Memory B cell (primary cell): ENCODE measurements at regions not wholly inside any gene's neighbourhood (a gene's known extent, or its start where the extent isn't known, plus 50 kb on each side); places are given as distances from the start of the nearest gene placed in this dataset.

Experiments used
- ATAC-seq: fragments of 150-1000 bp; cut with Tn5 transposase; 2 replicates; pipeline ENCODE4 v1.10.0; 2021; ENCODE audit warnings: low read depth, mild to moderate bottlenecking, moderate library complexity
- DNase-seq, 2 donors: peaks; one replicate each; pipeline ENCODE4 v3.0.0; 2022; ENCODE audit warnings: low spot score in 2 of 2
- H3K27ac Mint-ChIP-seq: one replicate; pipeline ENCODE4 v1.8.0; 2022; ENCODE audit warnings: mild to moderate bottlenecking, moderate library complexity, mixed read lengths
- H3K27me3 Mint-ChIP-seq: one replicate; pipeline ENCODE4 v1.8.0; 2022; ENCODE audit warnings: mixed read lengths
- H3K36me3 Mint-ChIP-seq: one replicate; pipeline ENCODE4 v1.8.0; 2022; ENCODE audit warnings: mild to moderate bottlenecking, mixed read lengths
- H3K4me1 Mint-ChIP-seq: one replicate; pipeline ENCODE4 v1.8.0; 2022; ENCODE audit warnings: mixed read lengths
- H3K4me3 Mint-ChIP-seq: one replicate; pipeline ENCODE4 v1.8.0; 2022; ENCODE audit warnings: mild to moderate bottlenecking, moderate library complexity, mixed read lengths
- H3K9me3 Mint-ChIP-seq: one replicate; pipeline ENCODE4 v1.8.0; 2022; ENCODE audit warnings: mixed read lengths

- Mint-ChIP-seq H3K27ac (no peak overlapping the region), H3K9me3 (no peaks in the 10 kb centered on the region), H3K4me1 (no peaks in the 10 kb centered on the region), H3K27me3 (no peaks in the 10 kb centered on the region), H3K4me3 (no peak overlapping the region), H3K36me3 (no peaks in the 10 kb centered on the region)
- no peak for ATAC-seq
- no peak for DNase-seq
These were observed 295.3 kb downstream of the MID1IP1 start for GRCh38 chrX:39096599-39096998.

- peaks cover 2% of the 10 kb centered on the region for H3K9me3 Mint-ChIP-seq
- DNase-seq (no peak), ATAC-seq (no peak)
- no peaks in the 10 kb centered on the region for H3K27me3 Mint-ChIP-seq
- no peaks in the 10 kb centered on the region for H3K36me3 Mint-ChIP-seq
- no peaks in the 10 kb centered on the region for H3K4me1 Mint-ChIP-seq
- H3K4me3 Mint-ChIP-seq: no peak overlapping the region
- no peak overlapping the region for H3K27ac Mint-ChIP-seq
These were observed 303.5 kb downstream of the MID1IP1 start for GRCh38 chrX:39104745-39105144.

DNA sequence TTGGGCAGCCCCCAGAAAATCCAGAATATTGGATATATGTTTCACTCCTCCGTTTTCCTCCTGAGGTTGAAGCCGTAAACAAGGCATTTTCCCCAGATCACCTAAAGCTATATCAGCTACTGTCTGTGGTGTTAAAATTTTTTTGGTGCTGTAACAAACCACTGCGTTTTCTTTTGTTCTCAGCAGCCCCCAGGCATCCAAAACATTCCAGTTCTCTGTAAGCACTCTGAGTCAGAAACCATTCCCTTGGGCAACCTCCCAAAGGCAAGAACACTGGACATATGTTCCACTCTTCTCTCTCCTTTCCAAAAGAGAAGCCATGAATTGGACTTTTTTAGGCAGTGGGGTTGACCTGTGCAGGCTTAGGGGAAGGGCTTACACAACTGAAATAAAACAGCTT is 310.9 kb downstream of the MID1IP1 start:
- no peak for ATAC-seq
- H3K9me3 Mint-ChIP-seq: peaks cover 5% of the 10 kb centered on the region
- H3K4me1 Mint-ChIP-seq: no peaks in the 10 kb centered on the region
- no peak overlapping the region for H3K27ac Mint-ChIP-seq
- peaks cover 2% of the 10 kb centered on the region for H3K27me3 Mint-ChIP-seq
- no peak overlapping the region for H3K4me3 Mint-ChIP-seq
- peaks cover 3% of the 10 kb centered on the region for H3K36me3 Mint-ChIP-seq
- no peak for DNase-seq

DNA sequence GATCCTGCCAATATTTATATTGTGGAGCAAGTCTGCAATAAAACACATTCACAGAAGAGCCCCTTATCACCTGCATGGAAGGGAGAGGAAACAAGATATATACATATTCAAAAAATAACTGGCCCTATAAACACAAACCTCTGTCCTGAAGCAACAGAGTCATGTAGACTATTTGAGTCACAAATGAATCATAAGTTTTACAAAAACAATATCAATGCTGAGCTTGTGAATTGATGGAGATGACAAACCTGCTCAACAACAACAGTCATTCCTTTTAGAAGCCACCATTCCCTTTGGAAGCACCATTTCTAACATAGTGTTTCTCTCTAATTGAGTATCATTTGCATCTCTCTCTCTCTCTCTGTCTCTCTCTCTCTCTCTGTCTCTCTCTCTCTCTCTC is 313.9 kb downstream of the MID1IP1 start:
- no peak for ATAC-seq
- peaks cover 7% of the 10 kb centered on the region for H3K27me3 Mint-ChIP-seq
- no peak overlapping the region for H3K27ac Mint-ChIP-seq
- H3K36me3 Mint-ChIP-seq: peaks cover 3% of the 10 kb centered on the region
- H3K4me1 Mint-ChIP-seq: no peaks in the 10 kb centered on the region
- peaks cover 1% of the 10 kb centered on the region for H3K9me3 Mint-ChIP-seq
- H3K4me3 Mint-ChIP-seq: no peak overlapping the region
- no peak for DNase-seq

- Mint-ChIP-seq H3K36me3 (peaks cover under 1% of the 10 kb centered on the region), H3K4me3 (no peak overlapping the region), H3K4me1 (no peaks in the 10 kb centered on the region), H3K9me3 (no peaks in the 10 kb centered on the region), H3K27me3 (peaks cover 7% of the 10 kb centered on the region), H3K27ac (no peak overlapping the region)
- DNase-seq: no peak
- no peak for ATAC-seq
These were observed 315.8 kb downstream of the MID1IP1 start for GRCh38 chrX:39117101-39117500.

DNA sequence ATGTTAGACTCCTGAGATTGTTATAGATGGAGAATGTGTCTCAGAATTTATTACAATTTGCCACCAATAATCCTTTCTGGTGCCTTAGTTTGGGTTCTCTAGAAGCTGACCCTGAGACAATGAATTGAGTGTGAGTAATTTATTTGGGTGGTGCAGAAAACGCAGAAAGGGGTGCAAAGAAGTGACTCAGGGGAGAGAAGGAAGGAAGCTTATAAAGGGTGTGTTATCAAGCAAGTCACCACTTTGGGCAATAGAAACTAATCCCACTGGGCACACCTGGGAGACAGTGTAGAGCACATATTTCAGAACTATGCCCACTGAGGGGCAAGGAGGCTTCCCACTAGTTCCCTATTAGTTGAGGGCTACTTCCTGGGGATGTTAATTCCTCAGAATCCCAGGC is 320.6 kb downstream of the MID1IP1 start:
- DNase-seq: no peak
- no peak for ATAC-seq
- H3K36me3 Mint-ChIP-seq: no peaks in the 10 kb centered on the region
- no peaks in the 10 kb centered on the region for H3K9me3 Mint-ChIP-seq
- H3K27me3 Mint-ChIP-seq: peaks cover 4% of the 10 kb centered on the region
- H3K27ac Mint-ChIP-seq: no peak overlapping the region
- no peaks in the 10 kb centered on the region for H3K4me1 Mint-ChIP-seq
- no peak overlapping the region for H3K4me3 Mint-ChIP-seq

- H3K36me3 Mint-ChIP-seq: no peaks in the 10 kb centered on the region
- H3K4me3 Mint-ChIP-seq: no peak overlapping the region
- H3K27ac Mint-ChIP-seq: no peak overlapping the region
- H3K4me1 Mint-ChIP-seq: no peaks in the 10 kb centered on the region
- H3K9me3 Mint-ChIP-seq: no peaks in the 10 kb centered on the region
- no peak for DNase-seq
- no peak for ATAC-seq
- no peaks in the 10 kb centered on the region for H3K27me3 Mint-ChIP-seq
These were observed 324.6 kb downstream of the MID1IP1 start for GRCh38 chrX:39125834-39126233.

GRCh38 chrX:39133971-39134370 is 332.7 kb downstream of the MID1IP1 start:
- no peak overlapping the region for H3K27ac Mint-ChIP-seq
- DNase-seq: peak in 1 of 2 donors; percentile 33
- ATAC-seq: peak; percentile 94
- no peaks in the 10 kb centered on the region for H3K27me3 Mint-ChIP-seq
- H3K9me3 Mint-ChIP-seq: no peaks in the 10 kb centered on the region
- peaks cover 8% of the 10 kb centered on the region for H3K4me1 Mint-ChIP-seq
- H3K36me3 Mint-ChIP-seq: no peaks in the 10 kb centered on the region
- H3K4me3 Mint-ChIP-seq: no peak overlapping the region

- ATAC-seq (no peak), DNase-seq (no peak)
- H3K9me3 Mint-ChIP-seq: no peaks in the 10 kb centered on the region
- H3K27ac Mint-ChIP-seq: no peak overlapping the region
- peaks cover 8% of the 10 kb centered on the region for H3K4me1 Mint-ChIP-seq
- no peaks in the 10 kb centered on the region for H3K36me3 Mint-ChIP-seq
- H3K27me3 Mint-ChIP-seq: no peaks in the 10 kb centered on the region
- no peak overlapping the region for H3K4me3 Mint-ChIP-seq
These were observed 336.2 kb downstream of the MID1IP1 start for GRCh38 chrX:39137363-39137954.

GRCh38 chrX:39140581-39140980 is 339.3 kb downstream of the MID1IP1 start:
- H3K9me3 Mint-ChIP-seq: no peaks in the 10 kb centered on the region
- H3K27me3 Mint-ChIP-seq: no peaks in the 10 kb centered on the region
- ATAC-seq: no peak
- DNase-seq: no peak
- no peak overlapping the region for H3K27ac Mint-ChIP-seq
- H3K36me3 Mint-ChIP-seq: no peaks in the 10 kb centered on the region
- peaks cover 26% of the 10 kb centered on the region for H3K4me1 Mint-ChIP-seq
- no peak overlapping the region for H3K4me3 Mint-ChIP-seq

DNA sequence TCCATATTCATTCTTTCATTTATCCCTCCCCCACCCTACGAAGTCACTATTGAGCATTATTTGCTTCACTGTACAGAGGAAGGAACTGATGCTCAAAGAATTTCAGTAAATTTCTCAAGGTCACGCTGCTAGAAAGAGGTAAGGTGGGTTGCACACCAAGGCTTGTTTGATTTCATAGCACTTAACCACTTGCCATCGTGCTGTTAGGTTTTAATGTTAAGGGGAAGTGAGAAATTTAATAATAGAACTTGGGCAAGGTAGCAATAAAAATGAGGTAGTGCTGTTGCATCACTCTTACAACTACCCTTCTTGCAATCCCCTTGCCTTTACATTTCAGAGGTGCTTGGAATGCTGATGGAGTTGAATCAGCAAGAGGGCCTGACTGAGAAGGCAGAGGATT is 343.1 kb downstream of the MID1IP1 start:
- ATAC-seq: peak; percentile 77
- peak in 1 of 2 donors; percentile 32 for DNase-seq
- H3K4me3 Mint-ChIP-seq: peak overlapping the region; percentile 73
- H3K4me1 Mint-ChIP-seq: peaks cover 51% of the 10 kb centered on the region
- peak overlapping the region; percentile 100 for H3K27ac Mint-ChIP-seq
- H3K36me3 Mint-ChIP-seq: no peaks in the 10 kb centered on the region
- no peaks in the 10 kb centered on the region for H3K9me3 Mint-ChIP-seq
- H3K27me3 Mint-ChIP-seq: no peaks in the 10 kb centered on the region

- DNase-seq (peak in 1 of 2 donors; percentile 48), ATAC-seq (peak; percentile 79)
- peaks cover 55% of the 10 kb centered on the region for H3K4me1 Mint-ChIP-seq
- peak overlapping the region; percentile 73 for H3K4me3 Mint-ChIP-seq
- H3K36me3 Mint-ChIP-seq: no peaks in the 10 kb centered on the region
- H3K27me3 Mint-ChIP-seq: no peaks in the 10 kb centered on the region
- no peaks in the 10 kb centered on the region for H3K9me3 Mint-ChIP-seq
- peak overlapping the region; percentile 100 for H3K27ac Mint-ChIP-seq
These were observed 343.7 kb downstream of the MID1IP1 start for GRCh38 chrX:39144956-39145355.

DNA sequence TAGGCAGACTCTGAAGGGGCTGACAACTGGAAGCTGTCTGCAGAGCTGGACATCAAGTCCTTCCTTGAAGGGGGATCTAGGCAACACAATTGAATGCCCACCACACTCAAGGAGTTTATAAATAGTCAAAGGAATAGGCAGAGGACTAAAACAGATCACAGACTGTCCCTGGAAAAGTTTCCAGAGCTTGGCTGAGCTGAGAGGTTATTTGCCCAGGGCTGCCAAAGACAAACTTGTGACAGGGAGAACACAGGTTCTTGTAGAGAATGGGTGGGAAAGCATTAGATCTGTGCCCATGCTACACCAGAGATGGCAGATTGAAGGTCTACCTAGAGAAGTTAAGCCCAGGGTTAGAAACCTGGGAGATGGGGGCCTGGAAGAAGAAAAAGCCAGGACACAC is 344.6 kb downstream of the MID1IP1 start:
- DNase-seq (no peak), ATAC-seq (no peak)
- no peaks in the 10 kb centered on the region for H3K36me3 Mint-ChIP-seq
- H3K4me3 Mint-ChIP-seq: no peak overlapping the region
- no peaks in the 10 kb centered on the region for H3K27me3 Mint-ChIP-seq
- peaks cover 56% of the 10 kb centered on the region for H3K4me1 Mint-ChIP-seq
- H3K9me3 Mint-ChIP-seq: no peaks in the 10 kb centered on the region
- peak overlapping the region; percentile 100 for H3K27ac Mint-ChIP-seq

DNA sequence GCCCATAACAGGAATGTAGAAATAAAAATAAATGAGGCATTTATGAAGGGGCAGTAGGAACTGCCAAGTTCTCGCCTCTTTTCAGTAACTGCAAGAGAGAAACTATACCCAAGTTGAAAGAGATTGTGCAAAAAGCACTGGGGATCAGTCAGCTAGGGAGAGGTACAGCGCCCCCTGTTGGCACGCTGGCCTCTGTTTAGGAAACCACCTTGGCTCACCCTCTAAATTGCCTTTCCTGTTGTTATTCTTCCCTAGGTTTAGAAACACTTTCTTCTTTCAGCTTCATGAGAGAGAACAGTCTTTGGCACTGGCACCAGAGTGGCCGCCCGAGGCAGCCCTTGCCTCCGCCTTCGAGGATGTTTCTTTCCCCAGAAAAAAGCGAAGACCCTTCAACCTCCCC is 348.5 kb downstream of the MID1IP1 start:
- H3K9me3 Mint-ChIP-seq: no peaks in the 10 kb centered on the region
- no peak overlapping the region for H3K27ac Mint-ChIP-seq
- H3K36me3 Mint-ChIP-seq: no peaks in the 10 kb centered on the region
- peak; percentile 49 to 50 for DNase-seq
- peak; percentile 27 for ATAC-seq
- no peaks in the 10 kb centered on the region for H3K27me3 Mint-ChIP-seq
- H3K4me3 Mint-ChIP-seq: no peak overlapping the region
- H3K4me1 Mint-ChIP-seq: peaks cover 41% of the 10 kb centered on the region

DNA sequence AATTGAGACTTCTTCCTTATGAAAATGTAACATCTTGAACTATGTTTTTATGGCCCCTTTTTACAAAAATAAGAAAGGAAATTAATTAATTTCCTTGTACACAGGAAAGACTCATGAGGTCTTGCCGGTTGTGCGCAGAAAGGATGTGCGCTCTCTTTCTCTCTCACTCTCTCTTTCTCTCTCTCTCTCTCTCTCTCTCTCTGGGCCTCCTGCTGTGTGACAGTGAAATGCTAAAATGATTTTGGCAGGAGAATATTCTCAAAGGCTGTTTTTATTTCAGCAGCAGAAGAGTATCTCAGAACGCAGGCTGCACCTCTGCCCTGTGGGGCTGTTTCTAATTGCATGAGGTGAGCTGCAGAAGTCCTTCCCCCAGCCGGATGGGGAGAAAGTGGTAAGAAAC is 349.0 kb downstream of the MID1IP1 start:
- DNase-seq (no peak), ATAC-seq (no peak)
- Mint-ChIP-seq H3K4me1 (peaks cover 36% of the 10 kb centered on the region), H3K36me3 (no peaks in the 10 kb centered on the region), H3K27me3 (no peaks in the 10 kb centered on the region), H3K27ac (no peak overlapping the region), H3K9me3 (no peaks in the 10 kb centered on the region), H3K4me3 (no peak overlapping the region)
